ENCODE measurements at regions not wholly inside any gene's neighbourhood (a gene's known extent, or its start where the extent isn't known, plus 50 kb on each side); places are given as distances from the start of the nearest gene placed in this dataset.

- TF ChIP-seq STAT6 (CRISPR knock-in tag; IDR thresholded peaks at IDR 0.05; ENCODE audit: borderline replicate concordance) (no peak), NONO (IDR thresholded peaks at IDR 0.05) (no peak), NONO (CRISPR knock-in tag; conservative IDR thresholded peaks at IDR 0.05) (no peak), FOXJ3 (CRISPR knock-in tag; IDR thresholded peaks at IDR 0.05; ENCODE audit: borderline replicate concordance) (no peak), RXRB (CRISPR knock-in tag; IDR thresholded peaks at IDR 0.05; ENCODE audit: borderline replicate concordance) (peak; percentile 47; the same call in 1 of the 2 replicates), HNF4A (CRISPR knock-in tag; IDR thresholded peaks at IDR 0.05) (peak; percentile 60), RARA (CRISPR knock-in tag; IDR thresholded peaks at IDR 0.05) (peak; percentile 70), SIX4 (CRISPR knock-in tag; IDR thresholded peaks at IDR 0.05) (no peak), ZSCAN5A (CRISPR knock-in tag; IDR thresholded peaks at IDR 0.05; ENCODE audit: borderline replicate concordance) (no peak), ZNF296 (CRISPR knock-in tag; conservative IDR thresholded peaks at IDR 0.05) (no peak), NCOA1 (CRISPR knock-in tag; IDR thresholded peaks at IDR 0.05) (no peak), EZH2 (conservative IDR thresholded peaks at IDR 0.05; ENCODE audit: low read depth, low read length) (no peak), LCORL (IDR thresholded peaks at IDR 0.05) (no peak), LCORL (CRISPR knock-in tag; IDR thresholded peaks at IDR 0.05) (no peak), KDM1A (CRISPR knock-in tag; IDR thresholded peaks at IDR 0.05) (no peak), MIER2 (CRISPR knock-in tag; IDR thresholded peaks at IDR 0.05) (no peak)
- TF ChIP-seq, protein P1, sequence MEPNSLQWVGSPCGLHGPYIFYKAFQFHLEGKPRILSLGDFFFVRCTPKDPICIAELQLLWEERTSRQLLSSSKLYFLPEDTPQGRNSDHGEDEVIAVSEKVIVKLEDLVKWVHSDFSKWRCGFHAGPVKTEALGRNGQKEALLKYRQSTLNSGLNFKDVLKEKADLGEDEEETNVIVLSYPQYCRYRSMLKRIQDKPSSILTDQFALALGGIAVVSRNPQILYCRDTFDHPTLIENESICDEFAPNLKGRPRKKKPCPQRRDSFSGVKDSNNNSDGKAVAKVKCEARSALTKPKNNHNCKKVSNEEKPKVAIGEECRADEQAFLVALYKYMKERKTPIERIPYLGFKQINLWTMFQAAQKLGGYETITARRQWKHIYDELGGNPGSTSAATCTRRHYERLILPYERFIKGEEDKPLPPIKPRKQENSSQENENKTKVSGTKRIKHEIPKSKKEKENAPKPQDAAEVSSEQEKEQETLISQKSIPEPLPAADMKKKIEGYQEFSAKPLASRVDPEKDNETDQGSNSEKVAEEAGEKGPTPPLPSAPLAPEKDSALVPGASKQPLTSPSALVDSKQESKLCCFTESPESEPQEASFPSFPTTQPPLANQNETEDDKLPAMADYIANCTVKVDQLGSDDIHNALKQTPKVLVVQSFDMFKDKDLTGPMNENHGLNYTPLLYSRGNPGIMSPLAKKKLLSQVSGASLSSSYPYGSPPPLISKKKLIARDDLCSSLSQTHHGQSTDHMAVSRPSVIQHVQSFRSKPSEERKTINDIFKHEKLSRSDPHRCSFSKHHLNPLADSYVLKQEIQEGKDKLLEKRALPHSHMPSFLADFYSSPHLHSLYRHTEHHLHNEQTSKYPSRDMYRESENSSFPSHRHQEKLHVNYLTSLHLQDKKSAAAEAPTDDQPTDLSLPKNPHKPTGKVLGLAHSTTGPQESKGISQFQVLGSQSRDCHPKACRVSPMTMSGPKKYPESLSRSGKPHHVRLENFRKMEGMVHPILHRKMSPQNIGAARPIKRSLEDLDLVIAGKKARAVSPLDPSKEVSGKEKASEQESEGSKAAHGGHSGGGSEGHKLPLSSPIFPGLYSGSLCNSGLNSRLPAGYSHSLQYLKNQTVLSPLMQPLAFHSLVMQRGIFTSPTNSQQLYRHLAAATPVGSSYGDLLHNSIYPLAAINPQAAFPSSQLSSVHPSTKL (CRISPR knock-in tag; IDR thresholded peaks at IDR 0.05) = peak; percentile 45; the same call in 1 of the 2 replicates
- TF ChIP-seq, protein P2, sequence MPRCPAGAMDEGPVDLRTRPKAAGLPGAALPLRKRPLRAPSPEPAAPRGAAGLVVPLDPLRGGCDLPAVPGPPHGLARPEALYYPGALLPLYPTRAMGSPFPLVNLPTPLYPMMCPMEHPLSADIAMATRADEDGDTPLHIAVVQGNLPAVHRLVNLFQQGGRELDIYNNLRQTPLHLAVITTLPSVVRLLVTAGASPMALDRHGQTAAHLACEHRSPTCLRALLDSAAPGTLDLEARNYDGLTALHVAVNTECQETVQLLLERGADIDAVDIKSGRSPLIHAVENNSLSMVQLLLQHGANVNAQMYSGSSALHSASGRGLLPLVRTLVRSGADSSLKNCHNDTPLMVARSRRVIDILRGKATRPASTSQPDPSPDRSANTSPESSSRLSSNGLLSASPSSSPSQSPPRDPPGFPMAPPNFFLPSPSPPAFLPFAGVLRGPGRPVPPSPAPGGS (CRISPR knock-in tag; IDR thresholded peaks at IDR 0.05) = no peak
Measured at GRCh38 chr3:115550285-115550761, 73.0 kb upstream of the GAP43 start (continued).

Measured in HepG2 (cell line).